Heart left ventricle (tissue), 16 donors: ENCODE measurements at regions not wholly inside any gene's neighbourhood (a gene's known extent, or its start where the extent isn't known, plus 50 kb on each side); places are given as distances from the start of the nearest gene placed in this dataset.

Experiments
- ATAC-seq, 4 donors: fragments of 200-7000 bp; cut with Tn5 transposase; one replicate each; pipeline ENCODE4 v1.9.1; 2020 to 2022; ENCODE audit warnings: moderate library complexity in 4 of 4, mild to moderate bottlenecking in 3 of 4, moderate number of reproducible peaks in 1 of 4
- DNase-seq, 5 donors: peaks; one replicate each; pipeline ENCODE4 v3.0.0-alpha.2; 2020
- H3K27ac ChIP-seq, 12 donors: fragments of 200-600 bp; sonication (generic) in 4 of 12; one replicate each; pipeline versions ENCODE4 v1.5.0 to v1.8.0; 2016 to 2022; ENCODE audit warnings: mild to moderate bottlenecking in 2 of 12
- H3K27me3 ChIP-seq, 9 donors: fragments of 200-600 bp; sonication (generic) in 2 of 9; one replicate each; pipeline versions ENCODE4 v1.5.1 to v1.8.0; 2016 to 2022; ENCODE audit warnings: mild to moderate bottlenecking in 3 of 9
- H3K36me3 ChIP-seq, 9 donors: fragments of 200-600 bp; sonication (generic) in 2 of 9; one replicate each; pipeline versions ENCODE4 v1.5.0 to v1.8.0; 2018 to 2022; ENCODE audit warnings: mild to moderate bottlenecking in 2 of 9
- H3K4me1 ChIP-seq, 12 donors: fragments of 200-600 bp; sonication (generic) in 4 of 12; one replicate each; pipeline versions ENCODE4 v1.5.0 to v1.8.0; 2016 to 2022; ENCODE audit warnings: mild to moderate bottlenecking in 3 of 12
- H3K4me3 ChIP-seq, 12 donors: fragments of 200-600 bp; sonication (generic) in 4 of 12; one replicate each; pipeline versions ENCODE4 v1.5.0 to v1.8.0; 2017 to 2022; ENCODE audit warnings: mild to moderate bottlenecking in 9 of 12, moderate library complexity in 4 of 12
- H3K9me3 ChIP-seq, 12 donors: fragments of 200-600 bp; sonication (generic) in 4 of 12; one replicate each; pipeline versions ENCODE4 v1.5.0 to v1.8.0; 2016 to 2022; ENCODE audit warnings: mild to moderate bottlenecking in 1 of 12
- POLR2A ChIP-seq, 2 donors: fragments of 450-650 bp; IDR thresholded peaks; one replicate each; pipeline ENCODE4 v1.6.1; 2017; ENCODE audit warnings: antibody characterized with exemption in 2 of 2, mild to moderate bottlenecking in 2 of 2, moderate library complexity in 2 of 2
- WGBS, 4 donors: extraction: QIAGEN DNeasy Blood & Tissue Kit in 2 of 4; methylation state at CpG; one replicate each; pipeline versions ENCODE4 v1.1.5 to v1.1.7; 2013 to 2018; 5-methylcytosine and 5-hydroxymethylcytosine counted together
- intact Hi-C, 10 donors: fragments of 100-400 bp; cut with DNase I; formaldehyde crosslinking; loops; one replicate each; pipeline versions ENCODE4 v1.11.1 to v1.14.2; 2022
- TF ChIP-seq, protein P1 (sequence below), 12 donors: fragments of 200-600 bp; sonication (generic) in 4 of 12; IDR thresholded peaks; one replicate each; pipeline versions ENCODE4 v1.5.0 to v1.8.0; 2018 to 2022; ENCODE audit warnings: antibody characterized with exemption in 12 of 12, mild to moderate bottlenecking in 5 of 12
- donor health status: ischemic (EF 13 %, LVEDD 7.1; RV severe dilation, severe dysfunction).
- donor health status: healthy with polysubstance abuse.
- donor health status: DM: no; HTN: yes; CAD: no.
- donor health status: DM: no; HTN: no; CAD: no.
- donor health status: ischemic (EF 25% LVEDD 6.9; RV normal size, moderate dysfunction).
- donor health status: ischemic (EF 25% LVEDD 5.7; RV mildly dilated, moderate dysfunction).
- donor health status: healthy.
- donor health status: DM: yes; HTN: yes; CAD: no.
- donor health status: ischemic (EF 35%, LVEDD 5.7; RV mildly dilated, moderate dysfunction).
- donor health status: nonischemic (EF 11% LVEDD 7.7; RV severe dilation, severe dysfunction).
- donor health status: DM: yes; HTN: yes; CAD: no.
- donor health status: PGD.
- donor health status: ischemic (EF 29% LVEDD 5.4; RV normal size, mild dysfunction).
- donor health status: nonischemic (EF 23%, LVEDD 6.1; RV moderate dilation, normal function).

DNA sequence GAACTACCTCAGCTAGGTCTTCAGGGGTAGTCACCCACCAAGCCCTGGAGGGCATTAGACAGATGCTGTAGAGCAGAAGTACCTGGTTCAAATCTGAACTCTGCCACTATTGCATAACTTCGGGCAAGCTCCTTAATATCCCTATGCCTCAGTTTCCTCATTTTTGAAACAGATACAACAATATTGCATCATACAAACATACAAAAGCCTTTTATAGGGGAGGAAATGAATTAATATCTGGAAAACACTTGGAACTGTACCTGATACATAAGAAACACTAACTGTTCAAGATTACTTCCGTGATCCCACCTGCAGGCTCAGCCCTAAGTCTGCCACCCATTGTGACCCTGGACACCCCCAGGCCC lies 166.1 kb downstream of the EFNB1 start:
- intact Hi-C loops: loop anchor here in 7 of 10 donors (5.0 to 10.0 kb wide), 7 partner anchors 50 to 168 kb away; partner anchors contain the start of gene EFNB1 (in 1 of the 7)
- Histone ChIP-seq H3K4me1 (peaks cover 0 to 57% (median 33%) of the 10 kb centered on the region in 12 donors), H3K27ac (peak overlapping the region in 8 of 12 donors; percentile 68 to 80 (median 72)), H3K4me3 (no peak overlapping the region), H3K36me3 (no peaks in the 10 kb centered on the region), H3K9me3 (no peaks in the 10 kb centered on the region), H3K27me3 (peaks cover 0 to 16% (median 0%) of the 10 kb centered on the region in 9 donors)
- ATAC-seq (no peak), DNase-seq (no peak)
- TF ChIP-seq POLR2A (IDR thresholded peaks at IDR 0.05): no peak
- TF ChIP-seq, protein P1, sequence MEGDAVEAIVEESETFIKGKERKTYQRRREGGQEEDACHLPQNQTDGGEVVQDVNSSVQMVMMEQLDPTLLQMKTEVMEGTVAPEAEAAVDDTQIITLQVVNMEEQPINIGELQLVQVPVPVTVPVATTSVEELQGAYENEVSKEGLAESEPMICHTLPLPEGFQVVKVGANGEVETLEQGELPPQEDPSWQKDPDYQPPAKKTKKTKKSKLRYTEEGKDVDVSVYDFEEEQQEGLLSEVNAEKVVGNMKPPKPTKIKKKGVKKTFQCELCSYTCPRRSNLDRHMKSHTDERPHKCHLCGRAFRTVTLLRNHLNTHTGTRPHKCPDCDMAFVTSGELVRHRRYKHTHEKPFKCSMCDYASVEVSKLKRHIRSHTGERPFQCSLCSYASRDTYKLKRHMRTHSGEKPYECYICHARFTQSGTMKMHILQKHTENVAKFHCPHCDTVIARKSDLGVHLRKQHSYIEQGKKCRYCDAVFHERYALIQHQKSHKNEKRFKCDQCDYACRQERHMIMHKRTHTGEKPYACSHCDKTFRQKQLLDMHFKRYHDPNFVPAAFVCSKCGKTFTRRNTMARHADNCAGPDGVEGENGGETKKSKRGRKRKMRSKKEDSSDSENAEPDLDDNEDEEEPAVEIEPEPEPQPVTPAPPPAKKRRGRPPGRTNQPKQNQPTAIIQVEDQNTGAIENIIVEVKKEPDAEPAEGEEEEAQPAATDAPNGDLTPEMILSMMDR (IDR thresholded peaks at IDR 0.05): no peak
- WGBS, 4 donors: 75 to 94% (median 91%) methylated on average over 2 of the region's 2 CpGs

DNA sequence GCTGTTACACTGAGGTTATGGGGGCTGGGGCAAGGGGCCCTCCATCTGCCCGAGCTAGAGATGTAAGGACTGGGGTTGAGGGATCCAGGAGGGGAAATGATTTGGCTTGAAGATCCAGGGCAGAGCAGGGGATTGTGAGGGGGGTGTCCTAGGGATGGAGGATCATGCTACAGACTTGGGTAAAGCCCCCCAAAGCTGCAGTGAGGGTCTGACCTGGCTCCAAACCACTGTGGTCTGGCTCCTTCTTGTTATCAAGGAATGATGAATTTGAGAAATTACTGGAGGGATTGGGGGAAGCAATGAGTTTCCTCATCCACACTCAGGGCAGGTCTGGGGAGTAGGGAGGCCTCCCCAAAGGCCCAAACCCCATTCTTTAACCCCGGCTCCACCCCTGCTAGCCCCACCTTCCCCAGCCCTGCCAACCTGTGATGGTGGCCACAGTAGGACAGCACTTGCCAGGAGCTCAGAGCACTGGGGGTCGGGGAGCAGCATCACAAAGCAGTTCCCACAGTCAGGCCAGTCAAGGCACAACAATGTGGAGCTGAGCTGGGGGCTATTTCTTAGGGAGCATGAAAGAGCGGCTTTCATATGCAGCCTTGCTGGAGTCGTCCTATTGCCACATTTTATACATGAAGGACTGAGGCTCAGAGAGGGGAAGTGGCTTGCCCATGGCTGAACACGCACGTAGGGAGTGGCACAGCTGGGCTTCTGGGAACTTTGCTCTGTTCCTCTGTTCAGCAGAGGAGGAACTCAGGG lies 165.5 kb downstream of the EFNB1 start:
- no peak for ATAC-seq
- whole genome bisulfite sequencing, 4 donors: 70 to 93% (median 78%) methylated on average over 5 to 7 of the region's 7 CpGs
- no peak for DNase-seq
- Histone ChIP-seq H3K9me3 (no peaks in the 10 kb centered on the region), H3K4me3 (no peak overlapping the region), H3K36me3 (no peaks in the 10 kb centered on the region), H3K27me3 (peaks cover 0 to 16% (median 0%) of the 10 kb centered on the region in 9 donors), H3K4me1 (peaks cover 0 to 63% (median 35%) of the 10 kb centered on the region in 12 donors), H3K27ac (no peak overlapping the region)
- TF ChIP-seq, protein P1 (IDR thresholded peaks at IDR 0.05): no peak
- no peak for TF ChIP-seq POLR2A (IDR thresholded peaks at IDR 0.05)
- intact Hi-C loops: loop anchor here in 7 of 10 donors (5.0 to 10.0 kb wide), 5 partner anchors 50 to 160 kb away; no protein-coding TSS in a partner anchor

DNA sequence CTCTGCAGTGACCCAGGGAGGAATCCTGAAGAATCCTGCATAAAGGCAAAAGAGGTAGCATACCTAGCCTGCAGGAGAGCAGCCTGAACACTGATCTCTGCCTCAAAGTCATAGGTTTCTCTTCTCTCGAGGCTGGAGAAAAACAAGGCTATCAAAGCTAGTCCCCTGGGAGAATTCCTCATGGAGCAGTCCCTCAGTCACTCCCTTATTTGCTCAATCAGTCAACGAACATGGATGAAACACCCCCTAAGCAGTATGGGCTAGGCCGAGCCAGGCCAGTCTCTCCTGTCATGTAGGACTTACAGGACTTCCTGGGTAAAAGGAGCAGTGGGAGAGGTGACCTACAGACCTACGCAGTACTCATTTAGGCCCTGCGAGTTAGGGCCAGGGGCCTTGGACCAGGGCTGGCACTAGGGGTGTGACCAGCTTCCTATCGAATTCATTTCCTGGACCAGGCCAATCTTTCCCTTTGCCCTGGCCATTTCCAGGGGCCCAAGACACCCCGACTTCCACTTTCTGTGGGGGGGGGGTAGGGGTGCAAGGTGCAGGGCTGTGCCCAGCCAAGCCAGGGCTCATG lies 164.1 kb downstream of the EFNB1 start:
- Histone ChIP-seq H3K27ac (no peak overlapping the region), H3K4me1 (peaks cover 0 to 59% (median 28%) of the 10 kb centered on the region in 12 donors), H3K4me3 (no peak overlapping the region), H3K36me3 (no peaks in the 10 kb centered on the region), H3K27me3 (peaks cover 0 to 16% (median 0%) of the 10 kb centered on the region in 9 donors), H3K9me3 (no peaks in the 10 kb centered on the region)
- TF ChIP-seq POLR2A (IDR thresholded peaks at IDR 0.05): no peak
- TF ChIP-seq, protein P1 (IDR thresholded peaks at IDR 0.05): no peak
- ATAC-seq (no peak), DNase-seq (no peak)
- WGBS, 4 donors: 68 to 79% (median 76%) methylated on average over 7 of the region's 7 CpGs
- intact Hi-C loops: loop anchor here in 7 of 10 donors (5.0 to 10.0 kb wide), 5 partner anchors 48 to 158 kb away; no protein-coding TSS in a partner anchor

DNA sequence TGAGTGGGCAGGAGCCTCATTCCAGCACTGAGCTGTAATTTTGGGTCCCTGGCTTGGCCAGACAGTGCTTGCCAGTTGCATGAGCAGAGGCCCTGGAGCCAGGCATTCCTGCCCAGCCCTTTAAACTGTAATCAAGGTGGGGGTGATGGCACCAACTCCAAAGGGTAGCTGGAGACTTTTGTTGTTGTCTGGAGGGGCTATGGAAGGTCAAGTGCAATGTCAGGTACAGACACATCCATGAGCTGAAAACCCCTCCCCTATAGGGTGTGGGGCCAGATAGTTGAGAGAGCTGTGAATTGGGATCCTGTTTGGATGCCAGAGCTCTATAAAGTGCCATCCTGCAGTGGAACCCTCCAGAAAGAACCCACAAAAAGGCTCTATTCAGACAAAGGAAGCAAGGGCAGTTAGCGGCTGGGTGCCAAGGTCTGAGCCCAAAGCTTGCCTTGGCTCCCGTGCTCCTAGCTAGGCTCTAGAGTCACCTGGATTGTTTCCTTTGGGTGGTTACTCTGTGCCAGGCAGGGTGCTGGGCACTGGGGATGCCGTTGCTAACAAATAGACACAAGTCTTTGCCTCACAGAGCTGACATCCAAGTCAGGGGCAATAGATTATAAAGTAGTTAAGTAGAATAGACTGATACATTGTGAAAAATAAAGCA lies 163.0 kb downstream of the EFNB1 start:
- ATAC-seq (no peak), DNase-seq (no peak)
- peaks cover 0 to 49% (median 26%) of the 10 kb centered on the region in 12 donors for H3K4me1 ChIP-seq
- no peaks in the 10 kb centered on the region for H3K9me3 ChIP-seq
- TF ChIP-seq, protein P1 (IDR thresholded peaks at IDR 0.05): no peak
- TF ChIP-seq POLR2A (IDR thresholded peaks at IDR 0.05): no peak
- H3K4me3 ChIP-seq: no peak overlapping the region
- H3K27me3 ChIP-seq: peaks cover 0 to 16% (median 0%) of the 10 kb centered on the region in 9 donors
- H3K27ac ChIP-seq: no peak overlapping the region
- H3K36me3 ChIP-seq: no peaks in the 10 kb centered on the region
- intact Hi-C loops: loop anchor here in 7 of 10 donors (5.0 to 10.0 kb wide), 5 partner anchors 47 to 157 kb away; no protein-coding TSS in a partner anchor
- WGBS, 4 donors: 76 to 94% (median 84%) methylated on average over 3 of the region's 3 CpGs
